ENCODE measurements at regions not wholly inside any gene's neighbourhood (a gene's known extent, or its start where the extent isn't known, plus 50 kb on each side); places are given as distances from the start of the nearest gene placed in this dataset.

DNA sequence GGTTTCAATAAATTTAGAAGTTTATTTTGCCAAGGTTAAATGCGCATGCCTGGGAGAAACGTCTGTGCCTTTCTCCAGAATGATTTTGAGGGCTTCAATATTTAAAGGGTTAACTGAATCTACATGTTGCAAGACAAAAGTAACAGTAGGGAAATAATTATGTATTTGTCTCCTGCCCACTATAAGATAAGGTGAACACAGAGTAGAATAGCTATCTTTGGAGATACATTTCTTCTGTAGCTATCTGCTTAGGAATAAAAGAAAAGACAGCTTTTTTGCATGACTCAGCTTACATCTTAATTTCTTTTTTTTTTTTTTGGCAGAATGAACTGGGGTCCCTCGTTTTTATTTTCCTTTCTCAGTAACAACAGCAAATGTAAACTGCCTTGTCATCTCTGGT, 1351.6 kb downstream of the AMY1C start:
- no peak for TF ChIP-seq CTCF (IDR thresholded peaks at IDR 0.05)
- TF ChIP-seq POLR2A (IDR thresholded peaks at IDR 0.05) = no peak

Data from testis (tissue), 2 donors.